IMR-90 (cell line): ENCODE measurements at regions not wholly inside any gene's neighbourhood (a gene's known extent, or its start where the extent isn't known, plus 50 kb on each side); places are given as distances from the start of the nearest gene placed in this dataset.

Experiments used
- ATAC-seq: fragments of 200-7000 bp; cut with Tn5 transposase; 2 replicates; pipeline ENCODE4 v1.9.1; 2020; ENCODE audit warnings: low read depth, mild to moderate bottlenecking, moderate library complexity
- BruUV-seq: library from RNA; stranded (reverse); fragments of 400-500 nt; replicated peaks from 2 replicates; lab custom pipeline; 2021; lab: Mats Ljungman, UMichigan
- CTCF ChIA-PET: fragments of 300-600 bp; formaldehyde crosslinking; extraction: SDS; loops from one replicate; lab custom pipeline; 2021; ENCODE audit warnings: antibody characterized with exemption; lab: Yijun Ruan, JAX
- POLR2A ChIA-PET: fragments of 300-600 bp; sonication (Branson Sonifier 250); formaldehyde crosslinking; loops from one replicate; lab custom pipeline; 2022; ENCODE audit warnings: antibody characterized with exemption; ENCODE audit not compliant: unreplicated experiment; lab: Charles Lee
- DNase-seq: peaks from one replicate; pipeline ENCODE4 v3.0.0; 2013
- H2AFZ ChIP-seq: replicated peaks from 2 replicates; pipeline ENCODE3; 2013; ENCODE audit warnings: low read length, mild to moderate bottlenecking; ENCODE audit not compliant: poor library complexity
- H2AK5ac ChIP-seq: 2 replicates; pipeline ENCODE4 v1.6.1; 2013; ENCODE audit warnings: low read depth, low read length, inconsistent platforms
- H2AK9ac ChIP-seq: replicated peaks from 2 replicates; pipeline ENCODE3; 2013; ENCODE audit warnings: mild to moderate bottlenecking, low read depth, low read length, moderate library complexity; ENCODE audit not compliant: poor library complexity
- H2BK120ac ChIP-seq: 2 replicates; pipeline ENCODE4 v1.6.1; 2013; ENCODE audit warnings: low read depth, low read length, inconsistent platforms
- H2BK15ac ChIP-seq: 3 replicates; pipeline ENCODE4 v1.6.1; 2013; ENCODE audit warnings: low read depth, low read length, inconsistent platforms
- H2BK20ac ChIP-seq: 2 replicates; pipeline ENCODE4 v1.6.1; 2013; ENCODE audit warnings: low read depth, mild to moderate bottlenecking, inconsistent platforms, low read length, moderate library complexity
- H2BK5ac ChIP-seq: 2 replicates; pipeline ENCODE4 v1.6.1; 2013; ENCODE audit warnings: mild to moderate bottlenecking, low read depth, low read length, inconsistent platforms; ENCODE audit not compliant: poor library complexity, severe bottlenecking
- H3K14ac ChIP-seq: replicated peaks from 2 replicates; pipeline ENCODE4 v1.6.1; 2013; ENCODE audit warnings: low read depth, low read length, inconsistent platforms
- H3K18ac ChIP-seq: 2 replicates; pipeline ENCODE4 v1.6.1; 2013; ENCODE audit warnings: low read depth, low read length, control low read depth
- H3K23ac ChIP-seq: 2 replicates; pipeline ENCODE4 v1.6.1; 2013; ENCODE audit warnings: low read depth, low read length, inconsistent platforms
- H3K27ac ChIP-seq: 2 replicates; pipeline ENCODE4 v1.5.1; 2013; ENCODE audit warnings: mild to moderate bottlenecking, control low read depth, low read length; ENCODE audit not compliant: insufficient read depth
- H3K27me3 ChIP-seq: 2 replicates; pipeline ENCODE4 v1.6.1; 2013; ENCODE audit warnings: low read length; ENCODE audit not compliant: control insufficient read depth, insufficient read depth
- H3K36me3 ChIP-seq: 2 replicates; pipeline ENCODE4 v1.6.1; 2013; ENCODE audit warnings: low read length, mixed read lengths; ENCODE audit not compliant: control insufficient read depth, insufficient read depth
- H3K4ac ChIP-seq: 2 replicates; pipeline ENCODE4 v1.6.1; 2013; ENCODE audit warnings: low read depth, low read length, inconsistent platforms
- H3K4me1 ChIP-seq: 2 replicates; pipeline ENCODE4 v1.6.1; 2013; ENCODE audit warnings: low read length, mixed read lengths; ENCODE audit not compliant: control insufficient read depth, insufficient read depth
- H3K4me2 ChIP-seq: 2 replicates; pipeline ENCODE4 v1.6.1; 2013; ENCODE audit warnings: low read depth, mild to moderate bottlenecking, control low read depth, low read length, moderate library complexity
- H3K4me3 ChIP-seq: 2 replicates; pipeline ENCODE4 v1.5.1; 2013; ENCODE audit warnings: low read depth, mild to moderate bottlenecking, control low read depth, low read length, moderate library complexity; ENCODE audit not compliant: insufficient read depth
- H3K56ac ChIP-seq: 2 replicates; pipeline ENCODE4 v1.6.1; 2013; ENCODE audit warnings: low read length, inconsistent platforms; ENCODE audit not compliant: insufficient read depth; ENCODE audit errors: extremely low read depth
- H3K79me1 ChIP-seq, 2 experiments: 2 replicates each; pipeline ENCODE4 v1.6.1; 2013; ENCODE audit warnings: low read length in 2 of 2, inconsistent platforms in 1 of 2, low read depth in 1 of 2
- H3K9ac ChIP-seq: 2 replicates; pipeline ENCODE4 v1.6.1; 2013; ENCODE audit warnings: low read depth, low read length, control low read depth
- H3K9me1 ChIP-seq: 2 replicates; pipeline ENCODE4 v1.6.1; 2013; ENCODE audit warnings: low read length, inconsistent platforms; ENCODE audit not compliant: insufficient read depth
- H3K9me3 ChIP-seq: 2 replicates; pipeline ENCODE4 v1.6.1; 2013; ENCODE audit warnings: low read length; ENCODE audit not compliant: control insufficient read depth, insufficient read depth
- H4K20me1 ChIP-seq: 2 replicates; pipeline ENCODE4 v1.6.1; 2013; ENCODE audit warnings: low read length, inconsistent platforms; ENCODE audit not compliant: insufficient read depth
- H4K5ac ChIP-seq: 2 replicates; pipeline ENCODE4 v1.6.1; 2013; ENCODE audit warnings: mild to moderate bottlenecking, low read depth, low read length, control low read depth
- H4K8ac ChIP-seq, 2 experiments: 2 replicates each; pipeline ENCODE4 v1.6.1; 2013; ENCODE audit warnings: low read depth in 2 of 2, low read length in 2 of 2, control low read depth in 1 of 2, inconsistent platforms in 1 of 2
- H4K91ac ChIP-seq: 2 replicates; pipeline ENCODE4 v1.6.1; 2013; ENCODE audit warnings: low read depth, low read length, inconsistent platforms; ENCODE audit not compliant: insufficient read depth
- FOS ChIP-seq: fragments of 150-350 bp; IDR thresholded peaks from 2 replicates; pipeline ENCODE4 v1.6.1; 2016; ENCODE audit warnings: low read depth, low read length
- MXI1 ChIP-seq: IDR thresholded peaks from 2 replicates; pipeline ENCODE4 v1.6.1; 2012; ENCODE audit warnings: low read depth, mild to moderate bottlenecking, low read length, moderate library complexity, borderline replicate concordance
- NFE2L2 ChIP-seq: fragments of 150-350 bp; IDR thresholded peaks from 2 replicates; pipeline ENCODE4 v1.6.1; 2016; ENCODE audit warnings: low read depth, mild to moderate bottlenecking, low read length
- POLR2A ChIP-seq: IDR thresholded peaks from 2 replicates; pipeline ENCODE4 v1.6.1; 2012; ENCODE audit warnings: mild to moderate bottlenecking, low read depth, low read length
- RCOR1 ChIP-seq: IDR thresholded peaks from 2 replicates; pipeline ENCODE4 v1.6.1; 2012; ENCODE audit warnings: mild to moderate bottlenecking, low read length, improper control_type of control experiment; ENCODE audit not compliant: insufficient replicate concordance
- WGBS, 2 experiments: methylation state at CpG; one replicate each; pipeline versions ENCODE4 v1.1.5 to v1.1.7; 2013; ENCODE audit warnings: missing lambda C conversion rate in 2 of 2; ENCODE audit not compliant: insufficient read length in 1 of 2; ENCODE audit errors: extremely low coverage in 2 of 2; 5-methylcytosine and 5-hydroxymethylcytosine counted together
- dilution Hi-C: fragments of 300-500 bp; cut with HindIII; formaldehyde crosslinking; loops from one replicate; pipeline ENCODE4 v1.14.3; 2018; ENCODE audit warnings: low sequenced_read_pairs; ENCODE audit not compliant: unreplicated experiment
- in situ Hi-C: fragments of 300-500 bp; cut with MboI; formaldehyde crosslinking; loops from 3 replicates; pipeline ENCODE4 v1.14.3; 2019; ENCODE audit warnings: low sequenced_read_pairs, inconsistent platforms, mixed read lengths
- intact Hi-C: fragments of 100-400 bp; cut with micrococcal nuclease; formaldehyde crosslinking; loops from 2 replicates; pipeline ENCODE4 v1.10.0; 2022
- TF ChIP-seq, protein P1 (sequence below): fragments of 150-350 bp; IDR thresholded peaks from 2 replicates; pipeline ENCODE4 v1.6.1; 2017; ENCODE audit warnings: mild to moderate bottlenecking, antibody characterized with exemption, low read length, low read depth

GRCh38 chr5:28313321-28313951 is 1275.0 kb upstream of the CDH9 start:
- no peak overlapping the region for H2BK20ac ChIP-seq
- H4K20me1 ChIP-seq: no peaks in the 10 kb centered on the region
- ATAC-seq (no peak), DNase-seq (no peak)
- intact Hi-C loops (no loop called here), in situ Hi-C loops (no loop called here), dilution Hi-C loops (no loop called here)
- H2BK5ac ChIP-seq: no peak overlapping the region
- H3K4me2 ChIP-seq: no peak overlapping the region
- no peak overlapping the region for H4K91ac ChIP-seq
- H2AK5ac ChIP-seq: no peak overlapping the region
- no peak overlapping the region for H3K56ac ChIP-seq
- H4K8ac ChIP-seq: no peak overlapping the region
- H2BK120ac ChIP-seq: no peak overlapping the region
- no peaks in the 10 kb centered on the region for H3K36me3 ChIP-seq
- ChIA-PET CTCF (no interaction called here), POLR2A (no interaction called here)
- H3K9me1 ChIP-seq: no peaks in the 10 kb centered on the region
- no peak overlapping the region for H3K4ac ChIP-seq
- H3K18ac ChIP-seq: no peak overlapping the region
- peaks cover 2% of the 10 kb centered on the region; the same call in 1 of the 2 replicates for H3K9me3 ChIP-seq
- no peaks in the 10 kb centered on the region for H3K27me3 ChIP-seq
- no peak overlapping the region for H3K27ac ChIP-seq
- no peak overlapping the region for H3K9ac ChIP-seq
- no peak overlapping the region for H3K14ac ChIP-seq
- no peaks in the 10 kb centered on the region for H3K4me1 ChIP-seq
- TF ChIP-seq, protein P1, sequence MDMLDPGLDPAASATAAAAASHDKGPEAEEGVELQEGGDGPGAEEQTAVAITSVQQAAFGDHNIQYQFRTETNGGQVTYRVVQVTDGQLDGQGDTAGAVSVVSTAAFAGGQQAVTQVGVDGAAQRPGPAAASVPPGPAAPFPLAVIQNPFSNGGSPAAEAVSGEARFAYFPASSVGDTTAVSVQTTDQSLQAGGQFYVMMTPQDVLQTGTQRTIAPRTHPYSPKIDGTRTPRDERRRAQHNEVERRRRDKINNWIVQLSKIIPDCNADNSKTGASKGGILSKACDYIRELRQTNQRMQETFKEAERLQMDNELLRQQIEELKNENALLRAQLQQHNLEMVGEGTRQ: no peak
- no peak for TF ChIP-seq MXI1
- TF ChIP-seq FOS: no peak
- no peak for TF ChIP-seq RCOR1
- no peak for TF ChIP-seq POLR2A
- no peak for TF ChIP-seq NFE2L2
- no peak overlapping the region for H2AFZ ChIP-seq
- no peak overlapping the region for H2AK9ac ChIP-seq
- H2BK15ac ChIP-seq: no peak overlapping the region
- H4K5ac ChIP-seq: no peak overlapping the region
- no TSS peak for BruUV-seq
- no peak overlapping the region for H3K4me3 ChIP-seq
- no peak overlapping the region for H3K23ac ChIP-seq
- no CpG with 5 or more reads among the region's 2 CpGs for WGBS, 2 experiments
- H3K79me1 ChIP-seq: no peaks in the 10 kb centered on the region
